ENCODE measurements at regions not wholly inside any gene's neighbourhood (a gene's known extent, or its start where the extent isn't known, plus 50 kb on each side); places are given as distances from the start of the nearest gene placed in this dataset.

DNA sequence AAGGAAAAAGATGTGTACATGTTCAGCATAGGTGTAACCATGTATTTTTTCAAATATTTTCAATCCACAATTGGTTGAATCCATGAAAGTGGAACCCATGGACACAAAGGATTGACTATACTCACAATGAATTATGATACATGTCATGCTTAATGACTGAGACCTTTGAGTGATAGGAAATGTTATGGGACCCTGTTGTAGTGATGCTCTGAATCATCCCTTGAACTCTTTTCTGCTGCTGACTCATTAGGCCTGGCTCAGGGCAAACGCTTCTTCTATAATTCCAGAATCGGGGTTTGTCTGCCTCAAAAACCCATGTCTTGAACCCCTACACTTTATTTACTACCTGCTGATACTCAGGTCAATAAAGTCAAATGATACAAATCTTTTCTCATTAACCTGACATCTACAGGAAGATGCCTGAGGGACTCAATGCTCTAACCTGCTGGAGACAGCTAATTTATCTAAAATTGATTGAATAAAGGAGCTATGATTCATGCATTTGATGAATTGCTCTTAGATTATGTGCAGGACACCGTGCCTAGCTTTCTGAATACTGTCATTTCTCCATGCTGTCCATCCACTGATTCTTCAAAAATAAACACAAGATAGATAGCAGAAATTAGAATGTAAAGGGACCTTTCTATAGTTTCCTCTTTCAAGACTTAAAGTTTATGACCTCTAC, 260.1 kb downstream of the PRELID2 start:
- no peaks in the 10 kb centered on the region for H3K36me3 ChIP-seq (ENCODE audit: insufficient read depth, low read length)
- no peak overlapping the region for H3K27ac ChIP-seq (ENCODE audit: low read depth, low read length)
- H3K9me3 ChIP-seq (ENCODE audit: insufficient read depth, low read depth, low read length) = no peaks in the 10 kb centered on the region
- WGBS = 93% methylated on average over 3 of the region's 3 CpGs
- no peaks in the 10 kb centered on the region for H3K27me3 ChIP-seq (ENCODE audit: insufficient read depth, low read length)
- no peak overlapping the region for H3K9ac ChIP-seq (ENCODE audit: low read depth, low read length)
- no peak overlapping the region for H3K4me3 ChIP-seq (ENCODE audit: low read length)
- H3K4me1 ChIP-seq (ENCODE audit: insufficient read depth, low read length) = no peaks in the 10 kb centered on the region

DNA sequence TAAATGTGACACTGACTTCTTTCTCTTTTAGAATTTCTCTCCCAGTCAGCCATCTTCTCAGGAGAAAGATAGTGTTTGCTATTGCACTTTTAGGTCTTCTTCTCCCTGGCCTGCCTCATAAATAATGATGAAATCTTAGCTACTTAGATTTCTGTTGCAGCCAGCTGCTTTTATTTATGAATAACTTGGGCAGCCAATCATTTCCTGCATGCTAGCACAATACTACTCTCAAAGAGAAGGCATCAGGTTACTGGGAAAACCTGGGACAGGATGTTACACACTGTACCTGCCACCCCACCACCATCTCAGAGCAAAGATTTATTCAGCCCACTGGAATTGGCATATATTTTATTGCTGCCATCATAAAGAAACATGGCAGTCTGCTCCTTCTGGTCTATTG, 266.6 kb downstream of the PRELID2 start:
- Histone ChIP-seq H3K4me3 (ENCODE audit: low read length) (no peak overlapping the region), H3K9ac (ENCODE audit: low read depth, low read length) (no peak overlapping the region), H3K4me1 (ENCODE audit: insufficient read depth, low read length) (no peaks in the 10 kb centered on the region), H3K36me3 (ENCODE audit: insufficient read depth, low read length) (no peaks in the 10 kb centered on the region), H3K9me3 (ENCODE audit: insufficient read depth, low read depth, low read length) (no peaks in the 10 kb centered on the region), H3K27ac (ENCODE audit: low read depth, low read length) (no peak overlapping the region), H3K27me3 (ENCODE audit: insufficient read depth, low read length) (no peaks in the 10 kb centered on the region)

DNA sequence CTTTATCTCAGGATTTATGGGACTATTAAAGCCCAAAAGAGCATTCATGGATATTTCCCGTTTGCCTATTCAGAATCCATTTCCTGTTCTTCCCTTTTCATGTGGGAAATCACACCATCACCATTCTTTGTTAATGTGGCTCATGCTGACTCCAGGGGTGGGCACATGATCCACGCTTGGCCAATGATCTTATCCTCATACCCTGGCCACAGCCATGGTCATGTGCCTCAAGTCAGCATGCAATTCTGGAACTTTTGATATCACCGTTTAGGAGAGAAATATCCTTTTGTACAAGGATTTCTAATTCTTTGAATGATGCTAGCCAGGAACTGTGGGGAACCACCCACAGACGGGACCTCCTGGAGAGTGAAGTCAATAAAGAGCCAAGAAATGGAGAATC, 272.2 kb downstream of the PRELID2 start:
- Histone ChIP-seq H3K27me3 (ENCODE audit: insufficient read depth, low read length) (no peaks in the 10 kb centered on the region), H3K9me3 (ENCODE audit: insufficient read depth, low read depth, low read length) (no peaks in the 10 kb centered on the region), H3K4me3 (ENCODE audit: low read length) (no peak overlapping the region), H3K36me3 (ENCODE audit: insufficient read depth, low read length) (no peaks in the 10 kb centered on the region), H3K4me1 (ENCODE audit: insufficient read depth, low read length) (no peaks in the 10 kb centered on the region), H3K9ac (ENCODE audit: low read depth, low read length) (no peak overlapping the region), H3K27ac (ENCODE audit: low read depth, low read length) (no peak overlapping the region)
- 92% methylated on average over 4 of the region's 4 CpGs for WGBS

DNA sequence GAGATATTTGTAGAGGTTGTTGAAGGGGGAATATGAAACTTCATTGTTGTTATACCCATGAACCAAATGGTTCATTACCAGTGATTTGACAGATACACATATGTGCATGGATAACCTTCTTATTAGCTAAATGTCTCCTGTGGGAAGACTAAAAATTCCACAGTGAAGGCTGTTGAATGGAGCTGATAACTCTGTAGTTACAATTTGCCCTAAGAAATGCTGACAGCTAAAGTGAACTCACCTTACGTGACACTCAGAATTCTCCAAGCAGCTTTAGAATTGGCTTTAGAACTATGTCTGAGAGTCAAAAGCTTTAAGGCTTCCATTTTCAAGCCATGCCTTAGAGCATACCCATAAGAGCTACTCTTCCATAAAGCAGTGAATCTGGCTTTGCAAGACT, 276.9 kb downstream of the PRELID2 start:
- Histone ChIP-seq H3K27ac (ENCODE audit: low read depth, low read length) (no peak overlapping the region), H3K4me1 (ENCODE audit: insufficient read depth, low read length) (no peaks in the 10 kb centered on the region), H3K27me3 (ENCODE audit: insufficient read depth, low read length) (no peaks in the 10 kb centered on the region), H3K36me3 (ENCODE audit: insufficient read depth, low read length) (no peaks in the 10 kb centered on the region), H3K4me3 (ENCODE audit: low read length) (no peak overlapping the region), H3K9me3 (ENCODE audit: insufficient read depth, low read depth, low read length) (no peaks in the 10 kb centered on the region), H3K9ac (ENCODE audit: low read depth, low read length) (no peak overlapping the region)
- 100% methylated on average over 1 of the region's 1 CpG for WGBS

DNA sequence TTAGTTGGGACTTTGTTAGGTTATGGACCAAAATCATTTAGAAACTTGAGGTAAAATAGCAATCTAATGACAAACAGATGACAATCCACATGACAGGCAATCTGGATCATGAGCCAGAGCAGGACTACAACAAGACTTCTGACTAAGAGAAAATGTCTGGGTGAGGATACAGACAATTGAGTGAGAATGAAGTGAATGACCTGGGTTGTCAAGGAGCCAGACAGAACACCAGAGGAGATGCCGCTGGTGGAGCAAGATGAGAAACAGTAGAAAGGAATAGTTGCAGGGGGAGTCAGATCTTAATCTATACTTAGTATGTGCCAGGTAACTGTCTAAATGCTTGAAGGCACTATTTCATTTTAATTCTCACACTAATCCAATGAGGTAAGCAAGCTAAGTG, 277.8 kb downstream of the PRELID2 start:
- no peak overlapping the region for H3K9ac ChIP-seq (ENCODE audit: low read depth, low read length)
- no peaks in the 10 kb centered on the region for H3K4me1 ChIP-seq (ENCODE audit: insufficient read depth, low read length)
- H3K27me3 ChIP-seq (ENCODE audit: insufficient read depth, low read length) = no peaks in the 10 kb centered on the region
- H3K4me3 ChIP-seq (ENCODE audit: low read length) = no peak overlapping the region
- no peaks in the 10 kb centered on the region for H3K36me3 ChIP-seq (ENCODE audit: insufficient read depth, low read length)
- no peak overlapping the region for H3K27ac ChIP-seq (ENCODE audit: low read depth, low read length)
- 100% methylated on average over 1 of the region's 1 CpG for WGBS
- H3K9me3 ChIP-seq (ENCODE audit: insufficient read depth, low read depth, low read length) = no peaks in the 10 kb centered on the region

DNA sequence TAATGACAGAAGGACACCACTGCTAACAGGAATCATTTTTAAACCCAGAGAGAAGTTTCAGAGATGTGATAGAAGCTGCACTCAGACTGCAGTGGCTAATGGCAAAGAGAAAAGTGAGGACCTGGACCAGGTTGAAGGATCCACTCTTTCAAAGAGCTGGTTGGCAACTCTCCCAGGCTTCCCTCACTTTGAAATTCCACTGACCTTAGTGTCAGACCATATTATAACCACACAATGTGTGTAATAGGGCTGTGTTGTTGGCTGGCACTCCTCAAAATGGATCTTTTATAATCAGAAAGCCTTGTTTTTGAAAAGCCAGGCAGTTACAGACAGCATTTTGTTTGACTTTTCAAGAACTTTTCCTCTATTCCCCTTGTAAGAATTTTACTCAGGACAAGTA, 280.7 kb downstream of the PRELID2 start:
- H3K27ac ChIP-seq (ENCODE audit: low read depth, low read length) = no peak overlapping the region
- no peaks in the 10 kb centered on the region for H3K4me1 ChIP-seq (ENCODE audit: insufficient read depth, low read length)
- no peak overlapping the region for H3K4me3 ChIP-seq (ENCODE audit: low read length)
- H3K9me3 ChIP-seq (ENCODE audit: insufficient read depth, low read depth, low read length) = no peaks in the 10 kb centered on the region
- no peak overlapping the region for H3K9ac ChIP-seq (ENCODE audit: low read depth, low read length)
- H3K36me3 ChIP-seq (ENCODE audit: insufficient read depth, low read length) = no peaks in the 10 kb centered on the region
- H3K27me3 ChIP-seq (ENCODE audit: insufficient read depth, low read length) = no peaks in the 10 kb centered on the region

DNA sequence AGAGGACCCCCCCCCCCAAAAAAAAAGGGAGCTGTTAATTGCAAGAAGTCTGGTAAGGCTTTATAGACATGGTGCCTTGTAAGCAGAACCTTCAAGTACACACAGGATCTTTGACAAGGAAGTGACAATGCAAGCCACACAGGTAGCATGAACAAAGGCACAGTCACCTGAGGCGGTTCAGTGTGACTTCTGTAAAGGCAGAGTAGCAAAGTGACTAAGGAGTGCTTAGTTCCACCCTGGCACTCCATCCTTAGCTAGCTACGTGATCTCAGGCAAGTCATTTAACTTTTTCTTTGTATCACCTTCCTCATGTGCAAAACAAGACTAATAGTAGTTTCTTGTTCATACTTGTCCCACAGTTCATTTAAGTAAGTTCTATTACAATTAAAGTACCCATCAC, 282.0 kb downstream of the PRELID2 start:
- Histone ChIP-seq H3K27ac (ENCODE audit: low read depth, low read length) (no peak overlapping the region), H3K9ac (ENCODE audit: low read depth, low read length) (no peak overlapping the region), H3K9me3 (ENCODE audit: insufficient read depth, low read depth, low read length) (no peaks in the 10 kb centered on the region), H3K4me1 (ENCODE audit: insufficient read depth, low read length) (no peaks in the 10 kb centered on the region), H3K4me3 (ENCODE audit: low read length) (no peak overlapping the region), H3K27me3 (ENCODE audit: insufficient read depth, low read length) (no peaks in the 10 kb centered on the region), H3K36me3 (ENCODE audit: insufficient read depth, low read length) (no peaks in the 10 kb centered on the region)
- WGBS = 92% methylated on average over 2 of the region's 2 CpGs

DNA sequence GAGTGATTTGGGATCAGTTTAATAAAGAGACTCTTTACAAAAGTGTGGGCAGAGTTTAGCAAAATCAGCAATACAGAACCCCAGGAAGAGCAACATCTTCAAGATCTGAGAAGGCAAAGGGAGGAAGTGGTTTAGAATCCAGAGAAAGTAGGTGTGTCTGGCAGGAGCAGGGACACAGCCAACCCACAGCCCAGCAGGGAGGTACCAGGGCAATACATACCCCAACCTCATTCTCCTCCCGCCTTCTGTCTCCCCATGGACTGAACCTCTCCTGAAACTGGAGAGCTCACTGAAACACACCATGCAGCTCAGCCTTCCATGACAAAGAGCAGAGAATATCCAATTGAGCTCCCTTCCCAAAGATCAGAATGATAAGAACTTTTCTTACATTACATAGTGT, 283.4 kb downstream of the PRELID2 start:
- Histone ChIP-seq H3K27ac (ENCODE audit: low read depth, low read length) (no peak overlapping the region), H3K9me3 (ENCODE audit: insufficient read depth, low read depth, low read length) (no peaks in the 10 kb centered on the region), H3K9ac (ENCODE audit: low read depth, low read length) (no peak overlapping the region), H3K36me3 (ENCODE audit: insufficient read depth, low read length) (no peaks in the 10 kb centered on the region), H3K4me1 (ENCODE audit: insufficient read depth, low read length) (no peaks in the 10 kb centered on the region), H3K27me3 (ENCODE audit: insufficient read depth, low read length) (no peaks in the 10 kb centered on the region), H3K4me3 (ENCODE audit: low read length) (no peak overlapping the region)
- 81% methylated on average over 1 of the region's 1 CpG for WGBS

DNA sequence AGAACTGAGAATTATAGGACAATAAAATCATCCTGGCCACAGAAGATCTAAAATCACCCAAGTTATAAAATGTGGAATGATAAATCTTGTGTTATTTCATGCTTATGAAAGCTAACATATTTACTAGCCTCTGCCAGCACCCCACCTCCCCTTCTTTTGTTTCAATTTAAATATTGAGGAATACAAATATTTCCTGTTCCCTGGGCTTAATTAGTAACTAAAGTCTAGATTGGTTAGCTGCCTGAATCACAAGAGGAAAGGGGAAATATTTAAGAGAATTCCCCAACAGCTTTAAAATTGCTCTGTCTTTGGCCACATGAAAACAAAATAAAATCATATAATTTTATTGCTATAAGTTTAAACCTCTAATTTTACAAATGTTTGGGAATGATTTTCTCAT, 287.0 kb downstream of the PRELID2 start:
- Histone ChIP-seq H3K27ac (ENCODE audit: low read depth, low read length) (no peak overlapping the region), H3K9me3 (ENCODE audit: insufficient read depth, low read depth, low read length) (no peaks in the 10 kb centered on the region), H3K4me1 (ENCODE audit: insufficient read depth, low read length) (0 out of 2 replicates have a peak, but pooled peaks cover 1% of the 10 kb centered on the region), H3K36me3 (ENCODE audit: insufficient read depth, low read length) (no peaks in the 10 kb centered on the region), H3K9ac (ENCODE audit: low read depth, low read length) (no peak overlapping the region), H3K27me3 (ENCODE audit: insufficient read depth, low read length) (no peaks in the 10 kb centered on the region), H3K4me3 (ENCODE audit: low read length) (no peak overlapping the region)

DNA sequence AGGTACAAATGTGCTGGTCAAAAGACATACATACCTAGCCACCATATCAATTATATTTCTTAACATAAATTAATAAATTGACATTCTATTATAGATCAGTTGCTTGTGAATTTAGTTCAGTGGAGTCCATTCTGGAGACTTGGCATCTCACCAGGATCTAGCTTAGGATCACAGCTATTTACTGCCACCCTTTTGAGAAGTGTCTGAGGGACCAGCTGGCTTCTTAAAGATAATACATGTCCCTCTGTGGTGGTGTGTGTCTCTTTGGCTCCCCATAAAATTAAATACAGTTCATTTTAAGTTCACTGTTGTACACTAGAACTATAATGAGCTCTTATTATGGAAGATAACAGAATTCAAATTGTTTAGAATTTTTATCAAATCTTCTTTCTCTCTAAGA, 290.7 kb downstream of the PRELID2 start:
- H3K36me3 ChIP-seq (ENCODE audit: insufficient read depth, low read length) = no peaks in the 10 kb centered on the region
- no peak overlapping the region for H3K27ac ChIP-seq (ENCODE audit: low read depth, low read length)
- peaks cover 4% of the 10 kb centered on the region; the same call in 1 of the 2 replicates for H3K4me1 ChIP-seq (ENCODE audit: insufficient read depth, low read length)
- H3K4me3 ChIP-seq (ENCODE audit: low read length) = no peak overlapping the region
- H3K9me3 ChIP-seq (ENCODE audit: insufficient read depth, low read depth, low read length) = no peaks in the 10 kb centered on the region
- no peak overlapping the region for H3K9ac ChIP-seq (ENCODE audit: low read depth, low read length)
- H3K27me3 ChIP-seq (ENCODE audit: insufficient read depth, low read length) = no peaks in the 10 kb centered on the region

DNA sequence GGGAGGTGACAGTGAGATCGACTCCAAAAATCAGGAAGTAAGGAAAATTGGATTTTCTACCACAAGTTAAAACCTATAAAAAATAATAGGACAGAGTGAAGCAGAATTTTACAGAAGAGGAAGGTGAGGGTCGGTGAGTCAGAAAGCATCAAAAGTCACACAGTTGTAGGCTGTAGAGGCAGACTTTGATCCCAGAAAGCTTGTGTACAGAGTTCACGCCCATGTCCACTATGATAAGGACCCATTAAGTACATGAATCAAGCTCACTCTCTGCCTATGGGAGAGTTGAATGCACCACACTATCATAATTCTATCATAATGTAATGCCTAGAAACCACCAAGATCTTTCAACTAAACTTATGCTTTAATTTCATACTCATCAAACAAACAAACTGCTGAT, 291.2 kb downstream of the PRELID2 start:
- 87% methylated on average over 3 of the region's 3 CpGs for WGBS
- Histone ChIP-seq H3K27me3 (ENCODE audit: insufficient read depth, low read length) (no peaks in the 10 kb centered on the region), H3K4me1 (ENCODE audit: insufficient read depth, low read length) (peaks cover 7% of the 10 kb centered on the region; the same call in 1 of the 2 replicates), H3K4me3 (ENCODE audit: low read length) (no peak overlapping the region), H3K9ac (ENCODE audit: low read depth, low read length) (no peak overlapping the region), H3K9me3 (ENCODE audit: insufficient read depth, low read depth, low read length) (no peaks in the 10 kb centered on the region), H3K27ac (ENCODE audit: low read depth, low read length) (no peak overlapping the region), H3K36me3 (ENCODE audit: insufficient read depth, low read length) (no peaks in the 10 kb centered on the region)

DNA sequence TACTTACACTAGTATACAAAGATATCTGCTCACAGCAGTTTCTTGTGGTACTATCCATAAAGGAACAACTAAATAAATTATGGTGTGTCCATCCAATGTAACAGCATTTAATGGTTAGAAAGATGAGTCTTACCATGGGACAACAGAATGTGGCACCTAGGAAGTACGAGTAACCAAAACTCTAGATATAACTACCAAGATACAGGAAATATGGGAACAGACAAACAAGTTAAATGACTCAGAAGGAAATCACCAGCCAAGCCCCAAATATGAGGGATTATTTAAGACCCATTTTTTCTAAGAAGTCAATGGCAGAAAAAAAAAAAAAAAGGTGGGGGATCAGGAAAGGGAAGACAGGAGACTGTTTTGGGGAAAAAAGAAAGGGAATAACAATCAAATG, 294.8 kb downstream of the PRELID2 start:
- H3K27ac ChIP-seq (ENCODE audit: low read depth, low read length) = no peak overlapping the region
- no peaks in the 10 kb centered on the region for H3K27me3 ChIP-seq (ENCODE audit: insufficient read depth, low read length)
- H3K36me3 ChIP-seq (ENCODE audit: insufficient read depth, low read length) = no peaks in the 10 kb centered on the region
- no peak overlapping the region for H3K4me3 ChIP-seq (ENCODE audit: low read length)
- H3K9ac ChIP-seq (ENCODE audit: low read depth, low read length) = no peak overlapping the region
- 100% methylated on average over 1 of the region's 1 CpG for WGBS
- peaks cover 7% of the 10 kb centered on the region; the same call in 1 of the 2 replicates for H3K4me1 ChIP-seq (ENCODE audit: insufficient read depth, low read length)
- peaks cover 5% of the 10 kb centered on the region; the same call in 1 of the 2 replicates for H3K9me3 ChIP-seq (ENCODE audit: insufficient read depth, low read depth, low read length)

Measured in HUES64 (cell line).